NCI-H1048 (cell line): ENCODE measurements at regions not wholly inside any gene's neighbourhood (a gene's known extent, or its start where the extent isn't known, plus 50 kb on each side); places are given as distances from the start of the nearest gene placed in this dataset.
"Not testable (repeated sequence)": the region's sequence is repeated elsewhere in the genome, so short reads cannot be mapped to it uniquely, and the experiment has no call there.

Experiments used
- DNase-seq: peaks from one replicate; lab custom pipeline; 2025; lab: John Stamatoyannopoulos, UW

DNA sequence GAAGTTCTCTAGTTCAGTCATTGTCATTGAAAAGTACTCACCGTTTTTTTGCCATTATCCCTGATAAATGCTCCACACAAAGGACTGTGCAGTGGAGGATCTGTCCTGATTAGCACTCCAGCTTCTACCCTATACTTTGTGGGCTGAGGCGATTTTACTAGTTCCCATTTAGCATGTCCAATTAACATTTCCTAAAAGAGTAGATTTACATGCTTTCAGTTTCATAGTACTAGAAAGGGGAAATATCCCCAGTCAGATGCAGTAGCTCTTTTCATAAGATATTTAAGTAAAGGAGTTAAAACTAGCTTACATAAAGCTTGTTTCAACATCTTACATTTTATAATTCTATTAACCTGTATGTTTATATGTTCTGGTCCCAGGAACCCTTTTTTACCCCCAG, 144.9 kb upstream of the APOOL start:
- not testable (repeated sequence) for DNase-seq

DNA sequence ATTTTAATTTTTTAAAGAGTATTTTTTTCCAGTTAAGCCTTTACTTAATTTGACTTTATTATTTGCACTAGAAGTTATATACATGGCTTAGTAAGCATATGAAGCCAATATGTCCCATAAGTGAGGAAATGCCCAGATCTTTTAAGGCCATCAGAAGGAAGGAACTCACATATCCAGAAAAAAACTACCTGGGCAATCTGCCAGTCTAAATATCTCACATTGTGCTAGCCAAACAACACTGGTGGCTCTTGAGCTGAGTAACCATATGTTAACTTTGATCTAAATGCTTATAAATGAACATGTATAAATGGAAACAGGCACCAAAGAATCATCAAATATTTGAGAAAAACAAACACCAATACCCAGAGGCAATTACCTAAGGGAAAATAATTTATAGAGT, 138.6 kb upstream of the APOOL start:
- DNase-seq: no peak

GRCh38 chrX:84870281-84870680, 133.4 kb upstream of the APOOL start:
- DNase-seq: not testable (repeated sequence)

DNA sequence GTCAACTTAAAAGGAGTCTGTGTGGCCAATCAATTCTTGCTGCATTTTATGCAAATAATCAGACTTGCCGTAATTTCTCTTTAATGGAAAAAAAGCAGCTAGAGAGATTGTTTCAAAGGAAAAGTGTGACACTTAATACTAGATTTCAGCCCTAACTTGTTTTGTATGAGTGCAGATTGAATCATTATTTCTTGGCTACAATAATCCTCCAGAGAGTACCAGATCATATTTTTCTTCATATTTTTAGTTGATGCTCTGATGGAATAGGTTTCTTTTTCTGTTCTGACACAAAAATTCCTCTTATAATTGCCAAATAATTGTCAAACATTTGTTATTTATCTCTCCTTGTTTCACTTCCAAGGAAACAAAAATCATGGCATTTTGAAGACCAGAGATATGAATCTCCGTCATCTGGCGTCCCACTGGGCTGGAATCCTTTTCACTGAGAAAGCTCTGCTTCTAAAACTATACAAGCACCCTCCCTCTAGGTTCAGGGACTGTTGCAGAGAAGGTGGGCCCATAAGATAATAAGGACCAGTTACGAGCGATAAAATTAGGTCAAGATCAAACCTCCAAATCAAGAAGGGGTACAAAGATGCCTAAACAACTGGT, 131.4 kb upstream of the APOOL start:
- DNase-seq: not testable (repeated sequence)

DNA sequence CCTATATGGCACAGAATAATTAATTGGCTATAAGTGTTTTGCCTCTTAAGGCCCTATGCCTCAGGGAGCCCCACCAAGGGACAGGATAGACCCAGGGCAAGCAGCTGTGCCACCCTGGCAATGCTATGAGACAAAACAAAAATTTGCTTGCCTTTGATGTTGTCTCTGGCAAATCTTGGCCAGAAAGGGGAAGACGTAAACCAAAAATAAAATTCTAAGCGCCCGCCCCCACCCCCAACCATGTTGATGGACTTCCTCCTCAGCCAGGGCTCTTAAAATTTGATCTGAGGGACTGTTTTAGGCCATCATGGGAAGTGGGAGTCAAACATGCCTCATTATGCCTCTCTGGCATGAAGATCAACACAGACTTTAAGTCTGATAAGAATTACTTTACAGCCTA, 130.5 kb upstream of the APOOL start:
- no peak for DNase-seq

DNA sequence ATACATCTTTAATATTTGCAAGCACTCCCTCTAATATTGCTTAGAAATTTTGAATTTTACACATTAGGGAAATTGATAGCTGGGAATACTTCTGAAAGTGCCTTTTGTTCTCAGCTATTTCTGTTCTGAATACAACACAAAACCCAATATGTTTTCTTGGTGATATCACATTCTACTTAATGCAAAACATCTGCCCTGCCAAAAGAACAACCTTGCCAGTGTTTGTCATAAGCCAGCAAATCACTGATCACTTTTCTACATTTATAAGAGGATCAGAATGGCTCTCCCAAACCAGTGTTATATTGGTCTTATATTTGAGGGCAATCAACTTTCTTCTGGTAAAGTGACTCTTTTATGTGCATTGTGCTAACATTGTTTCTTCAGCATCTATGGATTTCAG, 126.8 kb upstream of the APOOL start:
- peak; percentile 32 for DNase-seq

GRCh38 chrX:84893897-84894296, 109.8 kb upstream of the APOOL start:
- DNase-seq: no peak

GRCh38 chrX:84907324-84907968, 96.2 kb upstream of the APOOL start:
- no peak for DNase-seq

DNA sequence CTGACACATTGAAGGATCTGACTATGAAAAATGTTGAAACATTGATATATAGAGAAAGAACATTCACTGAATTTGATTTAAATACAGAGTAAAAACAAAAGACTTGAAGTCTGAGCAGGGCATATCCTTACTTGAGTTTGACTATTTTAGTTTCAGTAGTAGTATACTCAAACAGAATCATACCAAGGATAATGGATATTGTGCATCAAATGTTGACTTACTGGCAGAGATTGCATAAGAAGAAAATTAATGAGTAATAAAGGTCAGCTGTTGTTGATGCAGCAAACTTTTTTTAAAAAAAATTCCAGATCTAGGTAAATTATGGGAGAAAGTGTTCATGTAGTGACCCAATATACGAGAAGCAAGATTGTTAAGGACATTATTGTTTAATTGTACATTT, 94.5 kb upstream of the APOOL start:
- DNase-seq: no peak

- DNase-seq: no peak
Measured at GRCh38 chrX:84924624-84925023, 79.1 kb upstream of the APOOL start.

DNA sequence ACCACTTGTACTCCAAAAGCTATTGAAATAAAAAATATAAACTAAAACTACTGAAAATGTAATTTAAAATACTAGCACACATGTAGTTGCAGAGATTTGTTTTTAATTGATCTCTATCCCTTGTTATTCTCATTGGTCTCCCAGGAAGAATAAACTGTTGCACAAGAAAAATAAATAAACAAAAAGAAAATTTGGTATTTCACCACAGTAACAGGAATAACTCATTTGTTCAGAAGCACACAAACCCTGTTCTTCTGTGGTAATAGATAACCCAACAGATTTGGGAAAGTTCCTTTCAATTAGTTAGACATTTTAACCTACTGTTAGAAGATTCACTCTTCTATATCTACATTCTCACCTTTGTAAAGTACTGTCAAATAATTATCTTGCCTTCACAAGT, 70.9 kb upstream of the APOOL start:
- DNase-seq: no peak

DNA sequence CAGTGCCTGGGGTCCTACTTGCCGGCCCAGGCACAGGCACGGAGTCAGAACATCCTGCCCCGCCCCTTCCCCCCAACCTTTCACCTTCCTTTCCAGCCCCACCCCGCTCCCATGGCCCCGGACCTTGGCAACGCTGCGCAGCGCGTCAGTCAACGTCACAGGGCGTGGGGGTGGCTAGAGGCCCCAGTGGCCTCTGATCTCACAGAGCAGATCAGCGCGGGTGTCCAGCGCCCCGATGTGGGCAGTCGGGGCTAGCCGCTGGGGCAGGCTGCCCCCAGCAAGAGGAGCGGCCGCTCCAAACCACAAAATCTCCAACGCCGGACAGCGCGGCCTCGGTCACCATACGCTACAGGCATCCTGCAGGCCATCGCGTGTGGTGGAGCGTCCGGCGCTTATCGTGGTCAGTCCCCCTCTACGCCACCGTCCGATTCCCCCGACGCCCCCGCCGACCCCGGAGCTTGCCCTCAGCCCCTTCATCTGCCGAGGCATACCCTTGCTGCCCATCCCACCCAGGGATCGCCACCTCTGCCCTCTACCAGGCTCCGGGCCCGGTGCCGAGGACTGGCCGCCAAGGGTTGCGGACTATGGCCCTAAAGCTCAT, 69.6 kb upstream of the APOOL start:
- DNase-seq: no peak
